GM18499 (cell line): ENCODE measurements at regions not wholly inside any gene's neighbourhood (a gene's known extent, or its start where the extent isn't known, plus 50 kb on each side); places are given as distances from the start of the nearest gene placed in this dataset.

Experiments
- ATAC-seq: cut with Tn5 transposase; IDR thresholded peaks from one replicate; pipeline ENCODE4 v1.9.1; 2021; ENCODE audit warnings: moderate number of reproducible peaks; ENCODE audit not compliant: insufficient read depth, unreplicated experiment

- no peak for ATAC-seq
Measured at GRCh38 chr7:115494529-115495147, 535.9 kb downstream of the TFEC start.

GRCh38 chr7:115493381-115493780, 537.2 kb downstream of the TFEC start:
- no peak for ATAC-seq

- ATAC-seq = no peak
Measured at GRCh38 chr7:115491744-115492380, 538.7 kb downstream of the TFEC start.

GRCh38 chr7:115479448-115479847, 551.1 kb downstream of the TFEC start:
- ATAC-seq = no peak

- ATAC-seq = no peak
Measured at GRCh38 chr7:115478426-115478825, 552.1 kb downstream of the TFEC start.

GRCh38 chr7:115477193-115477651, 553.3 kb downstream of the TFEC start:
- ATAC-seq = no peak

GRCh38 chr7:115476671-115477181, 553.8 kb downstream of the TFEC start:
- no peak for ATAC-seq

GRCh38 chr7:115475761-115476385, 554.0 kb downstream of the MDFIC start:
- ATAC-seq = no peak

- ATAC-seq = no peak
Measured at GRCh38 chr7:115475206-115475605, 553.3 kb downstream of the MDFIC start.

GRCh38 chr7:115474137-115474536, 552.2 kb downstream of the MDFIC start:
- no peak for ATAC-seq

GRCh38 chr7:115471891-115472290, 550.0 kb downstream of the MDFIC start:
- no peak for ATAC-seq

GRCh38 chr7:115462301-115463015, 540.6 kb downstream of the MDFIC start:
- ATAC-seq = no peak

- no peak for ATAC-seq
Measured at GRCh38 chr7:115449689-115450088, 527.8 kb downstream of the MDFIC start.

- no peak for ATAC-seq
Measured at GRCh38 chr7:115447495-115447894, 525.6 kb downstream of the MDFIC start.

- no peak for ATAC-seq
Measured at GRCh38 chr7:115441033-115441432, 519.1 kb downstream of the MDFIC start.

GRCh38 chr7:115435178-115435577, 513.3 kb downstream of the MDFIC start:
- peak; percentile 97 for ATAC-seq

- no peak for ATAC-seq
Measured at GRCh38 chr7:115429918-115430317, 508.0 kb downstream of the MDFIC start.

GRCh38 chr7:115417662-115418061, 495.8 kb downstream of the MDFIC start:
- no peak for ATAC-seq

GRCh38 chr7:115410972-115411686, 489.2 kb downstream of the MDFIC start:
- ATAC-seq = peak; percentile 96

GRCh38 chr7:115410434-115410820, 488.5 kb downstream of the MDFIC start:
- ATAC-seq = no peak
